Kidney tubule cell (primary cell): ENCODE measurements at regions not wholly inside any gene's neighbourhood (a gene's known extent, or its start where the extent isn't known, plus 50 kb on each side); places are given as distances from the start of the nearest gene placed in this dataset.
"Not testable (repeated sequence)": the region's sequence is repeated elsewhere in the genome, so short reads cannot be mapped to it uniquely, and the experiment has no call there.

Source experiments
- DNase-seq: peaks from one replicate; pipeline ENCODE4 v3.0.0-alpha.2; 2018; ENCODE audit warnings: low spot score

DNA sequence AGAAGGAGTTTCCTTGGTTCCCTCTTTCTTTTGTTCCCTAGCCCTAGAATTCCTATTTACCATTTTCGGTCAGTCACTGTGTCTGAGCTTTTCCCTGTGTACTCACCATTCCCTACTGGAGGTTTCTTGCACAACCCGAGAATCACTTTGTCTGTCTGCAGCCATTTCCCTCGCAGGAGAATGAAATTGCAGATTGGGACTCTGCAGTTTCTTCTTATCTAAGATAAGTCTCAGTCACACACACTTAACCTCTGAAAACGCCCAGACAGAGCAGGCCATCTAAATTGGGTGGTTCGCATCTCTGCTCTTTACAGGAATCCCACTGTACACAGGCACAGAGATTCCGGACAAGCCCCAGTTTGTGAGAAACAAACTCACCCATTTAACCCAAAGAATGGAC lies 58.6 kb upstream of the CNTNAP2 start:
- no peak for DNase-seq

DNA sequence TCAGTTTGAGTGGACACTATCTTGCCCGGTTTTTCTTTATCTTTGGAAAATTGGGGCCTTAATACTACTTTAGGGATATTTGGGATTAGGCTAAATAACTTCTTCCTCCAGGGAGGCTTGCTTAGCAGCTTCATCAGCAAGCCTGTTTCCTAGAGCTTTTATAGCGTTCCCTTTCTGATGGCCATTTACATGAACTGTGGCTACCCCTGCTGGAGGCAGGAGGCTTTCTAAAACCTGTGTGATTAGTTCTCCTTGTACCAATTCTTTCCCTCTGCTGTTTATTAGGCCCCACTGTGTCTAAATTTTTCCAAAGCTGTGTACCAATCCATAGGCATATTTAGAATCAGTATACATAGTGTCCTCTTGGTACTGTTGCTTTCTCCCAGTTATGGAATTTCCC lies 61.7 kb upstream of the CNTNAP2 start:
- no peak for DNase-seq

DNA sequence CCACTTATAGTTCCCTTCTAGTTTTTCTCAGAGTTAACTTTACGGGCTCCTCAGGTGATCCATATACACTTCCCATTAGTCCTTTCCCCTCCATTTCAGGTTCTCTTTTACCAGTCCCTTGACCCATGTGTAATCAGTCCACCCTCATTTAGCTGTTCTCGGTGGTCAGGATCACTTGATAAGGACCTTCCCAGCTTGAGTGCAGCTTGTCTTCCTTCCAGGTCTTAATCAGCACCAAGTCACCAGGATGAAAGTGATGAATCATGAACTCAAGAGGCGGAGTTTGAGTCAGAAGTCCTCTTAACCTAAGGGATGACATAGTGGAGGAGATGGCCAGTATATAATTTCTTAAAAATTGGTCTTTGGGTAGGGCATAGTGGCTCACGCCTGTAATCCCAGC lies 63.1 kb upstream of the CNTNAP2 start:
- DNase-seq, result peak; percentile 4

DNA sequence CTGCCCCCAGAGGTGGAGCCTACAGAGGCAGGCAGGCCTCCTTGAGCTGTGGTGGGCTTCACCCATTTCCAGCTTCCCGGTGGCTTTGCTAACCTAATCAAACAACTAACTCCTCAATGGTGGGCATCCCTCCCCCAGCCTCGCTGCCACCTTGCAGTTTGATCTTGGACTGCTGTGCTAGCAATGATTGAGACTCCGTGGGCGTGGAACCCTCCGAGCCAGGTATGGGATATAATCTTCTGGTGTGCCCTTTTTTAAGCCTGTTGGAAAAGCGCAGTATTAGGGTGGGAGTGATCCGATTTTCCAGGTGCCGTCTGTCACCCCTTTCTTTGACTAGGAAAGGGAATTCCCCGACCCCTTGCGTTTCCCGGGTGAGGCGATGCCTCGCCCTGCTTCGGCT lies 73.3 kb upstream of the CNTNAP2 start:
- DNase-seq, result not testable (repeated sequence)

DNA sequence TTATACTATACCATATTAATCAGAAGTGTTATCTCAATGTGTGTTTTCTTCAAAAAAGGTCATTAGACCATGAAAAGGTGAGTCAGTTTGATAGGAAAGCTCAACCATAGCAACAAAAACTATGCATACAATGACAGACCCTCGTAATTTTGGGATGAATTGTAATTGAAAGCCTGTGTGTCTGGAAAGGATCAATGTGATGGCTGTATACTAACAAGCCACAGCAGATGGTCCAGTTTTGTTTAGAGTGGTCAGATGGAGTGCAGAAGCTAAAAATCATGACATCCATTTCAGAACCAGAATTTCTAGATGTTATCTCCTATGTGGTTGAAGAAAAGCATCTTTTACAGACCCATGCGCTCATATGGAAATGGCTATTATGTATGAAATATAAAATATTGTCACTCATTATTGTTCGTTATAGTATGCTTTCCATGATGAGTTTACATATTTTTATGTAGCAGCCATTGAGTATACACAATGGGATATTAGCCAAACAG lies 88.3 kb upstream of the CNTNAP2 start:
- DNase-seq, result no peak

DNA sequence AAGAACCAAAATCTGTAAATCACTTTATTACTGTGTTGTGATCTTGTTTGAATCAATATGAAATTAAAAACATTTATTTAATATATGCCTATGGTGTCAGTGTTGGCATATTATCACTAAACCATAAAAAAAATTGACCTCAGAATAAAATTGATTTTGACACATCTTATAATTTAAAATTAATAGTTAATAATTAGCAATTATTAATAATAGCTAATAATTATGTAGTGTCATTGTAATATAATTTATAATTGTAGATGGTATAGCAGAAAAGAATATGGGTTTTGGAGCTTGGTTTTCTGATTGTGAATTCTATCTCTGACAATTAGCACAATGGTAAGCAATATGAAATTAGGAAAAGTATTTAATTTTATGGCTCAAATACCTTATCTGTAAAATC lies 89.4 kb upstream of the CNTNAP2 start:
- no peak for DNase-seq

DNA sequence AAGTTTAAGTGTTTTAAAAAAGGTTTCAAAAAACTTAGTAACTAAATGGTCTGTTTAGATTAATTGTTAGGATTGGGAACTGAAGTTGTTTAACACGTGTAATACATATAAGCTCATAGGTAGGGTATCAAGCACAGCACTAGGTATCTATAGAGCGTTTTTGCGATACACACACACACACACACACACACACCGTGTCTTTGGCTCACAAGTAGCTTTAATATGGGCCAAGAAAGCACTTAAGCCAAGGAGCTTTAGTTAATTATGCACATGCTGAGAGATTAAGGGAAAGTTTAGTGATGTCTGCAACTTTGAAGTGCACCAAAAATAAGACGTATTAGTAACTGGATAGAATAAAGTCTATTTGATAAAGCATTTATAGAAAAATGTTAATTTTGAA lies 93.8 kb upstream of the CNTNAP2 start:
- DNase-seq, result no peak

DNA sequence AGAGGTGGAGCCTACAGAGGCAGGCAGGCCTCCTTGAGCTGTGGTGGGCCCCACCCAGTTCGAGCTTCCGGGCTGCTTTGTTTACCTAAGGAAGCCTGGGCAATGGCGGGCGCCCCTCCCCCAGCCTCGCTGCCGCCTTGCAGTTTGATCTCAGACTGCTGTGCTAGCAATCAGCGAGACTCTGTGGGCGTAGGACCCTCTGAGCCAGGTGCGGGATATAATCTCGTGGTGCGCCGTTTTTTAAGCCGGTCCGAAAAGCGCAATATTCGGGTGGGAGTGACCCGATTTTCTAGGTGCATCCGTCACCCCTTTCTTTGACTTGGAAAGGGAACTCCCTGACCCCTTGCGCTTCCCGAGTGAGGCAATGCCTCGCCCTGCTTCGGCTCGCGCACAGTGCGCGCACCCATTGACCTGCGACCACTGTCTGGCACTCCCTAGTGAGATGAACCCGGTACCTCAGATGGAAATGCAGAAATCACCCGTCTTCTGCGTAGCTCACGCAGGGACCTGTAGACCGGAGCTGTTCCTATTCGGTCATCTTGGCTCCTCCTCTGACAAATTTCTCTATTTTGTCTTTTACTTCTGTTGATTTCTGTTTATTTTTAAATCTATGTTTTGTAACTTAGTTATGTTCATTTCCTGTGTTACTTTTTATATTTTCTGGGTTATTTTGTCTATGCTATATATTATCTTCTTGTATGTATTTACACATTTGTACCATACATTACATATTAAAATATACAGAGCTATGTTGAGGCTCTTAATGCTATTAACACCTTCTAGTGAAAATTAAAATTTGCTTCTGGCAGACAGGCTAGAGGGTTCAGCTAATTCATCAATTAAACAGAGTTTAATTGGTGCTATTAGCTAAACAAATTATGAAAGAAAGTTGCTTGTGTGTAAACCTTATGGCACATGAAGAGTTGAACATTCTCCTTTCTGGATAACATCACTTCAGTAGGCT lies 97.3 kb upstream of the CNTNAP2 start:
- DNase-seq, result not testable (repeated sequence)

DNA sequence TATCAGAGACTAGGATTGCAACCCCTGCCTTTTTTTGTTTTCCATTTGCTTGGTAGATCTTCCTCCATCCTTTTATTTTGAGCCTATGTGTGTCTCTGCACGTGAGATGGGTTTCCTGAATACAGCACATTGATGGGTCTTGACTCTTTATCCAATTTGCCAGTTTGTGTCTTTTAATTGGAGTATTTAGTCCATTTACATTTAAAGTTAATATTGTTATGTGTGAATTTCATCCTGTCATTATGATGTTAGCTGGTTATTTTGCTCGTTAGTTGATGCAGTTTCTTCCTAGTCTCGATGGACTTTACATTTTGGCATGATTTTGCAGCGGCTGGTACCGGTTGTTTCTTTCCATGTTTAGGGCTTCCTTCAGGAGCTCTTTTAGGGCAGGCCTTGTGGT lies 99.2 kb upstream of the CNTNAP2 start:
- DNase-seq, result not testable (repeated sequence)

DNA sequence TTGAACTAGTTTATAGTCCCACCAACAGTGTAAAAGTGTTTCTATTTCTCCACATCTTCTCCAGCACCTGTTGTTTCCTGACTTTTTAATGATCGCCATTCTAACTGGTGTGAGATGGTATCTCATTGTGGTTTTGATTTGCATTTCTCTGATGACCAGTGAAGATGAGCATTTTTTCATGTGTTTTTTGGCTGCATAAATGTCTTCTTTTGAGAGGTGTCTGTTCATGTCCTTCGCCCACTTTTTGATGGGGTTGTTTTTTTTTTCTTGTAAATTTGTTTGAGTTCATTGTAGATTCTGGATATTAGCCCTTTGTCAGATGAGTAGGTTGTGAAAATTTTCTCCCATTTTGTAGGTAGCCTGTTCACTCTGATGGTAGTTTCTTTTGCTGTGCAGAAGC lies 102.4 kb upstream of the CNTNAP2 start:
- DNase-seq, result not testable (repeated sequence)

DNA sequence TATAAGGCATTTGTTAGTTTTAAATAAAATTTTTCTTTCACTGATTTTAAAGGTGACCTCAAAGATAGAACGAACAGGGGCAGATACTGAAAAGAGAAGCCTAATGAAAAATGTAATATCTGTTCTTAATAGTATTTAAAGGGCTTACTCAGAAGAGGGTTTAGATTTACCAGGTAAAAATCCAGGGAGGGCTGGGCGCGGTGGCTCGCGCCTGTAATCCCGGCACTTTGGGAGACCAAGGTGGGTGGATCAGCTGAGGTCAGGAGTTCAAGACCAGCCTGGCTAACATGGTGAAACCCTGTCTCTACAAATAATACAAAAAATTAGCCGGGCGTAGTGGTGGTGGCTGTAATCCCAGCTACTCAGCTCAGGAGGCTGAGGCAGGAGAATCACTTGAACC lies 108.3 kb upstream of the CNTNAP2 start:
- DNase-seq, result no peak

DNA sequence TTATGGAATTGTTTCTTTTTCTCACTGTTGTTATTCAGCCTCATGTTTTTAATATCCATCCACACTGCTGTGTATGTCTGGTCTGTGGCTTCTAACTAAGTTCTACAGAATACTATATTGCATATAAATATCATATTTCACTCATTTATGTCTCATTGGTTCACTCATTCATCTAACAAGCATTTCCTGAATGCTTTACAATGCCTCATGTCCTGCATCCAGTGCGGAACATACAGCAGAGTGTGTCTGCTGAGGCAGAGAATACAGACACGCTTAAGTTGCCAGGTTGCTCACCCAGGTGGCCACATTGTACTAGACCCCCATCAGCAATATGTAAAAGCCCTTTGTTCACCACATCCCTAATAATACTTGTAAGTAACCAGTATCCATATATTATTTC lies 111.8 kb upstream of the CNTNAP2 start:
- no peak for DNase-seq

DNA sequence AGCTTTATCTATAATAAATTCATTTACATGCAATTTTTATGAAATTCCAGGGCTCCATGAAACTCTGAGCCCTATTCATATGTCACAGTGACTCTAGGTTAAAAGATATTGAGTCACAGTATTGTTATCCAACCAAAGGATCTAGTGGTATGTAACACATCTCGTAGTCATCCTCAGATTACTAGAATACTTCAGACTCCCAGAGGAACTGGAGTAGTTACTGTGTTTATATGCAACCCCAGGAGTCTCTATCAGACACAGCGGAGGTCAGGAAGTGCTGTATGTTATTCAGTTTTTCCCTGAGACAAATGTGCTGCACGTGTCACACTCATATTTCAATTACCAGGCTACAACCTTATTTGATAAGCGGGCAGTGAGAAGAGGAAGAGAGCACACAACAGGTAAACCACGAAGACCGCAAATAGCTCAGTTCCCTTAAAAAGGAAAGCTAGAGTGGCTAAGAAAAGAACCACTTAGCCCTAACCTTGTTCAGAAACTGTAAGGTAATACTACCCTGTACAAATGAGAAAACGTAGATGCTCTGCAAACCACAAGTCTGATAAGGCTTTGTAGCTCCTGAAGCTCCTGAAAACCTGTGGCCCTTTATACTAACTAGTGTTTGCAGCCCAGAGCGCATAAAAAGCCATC lies 114.0 kb upstream of the CNTNAP2 start:
- DNase-seq, result no peak

DNA sequence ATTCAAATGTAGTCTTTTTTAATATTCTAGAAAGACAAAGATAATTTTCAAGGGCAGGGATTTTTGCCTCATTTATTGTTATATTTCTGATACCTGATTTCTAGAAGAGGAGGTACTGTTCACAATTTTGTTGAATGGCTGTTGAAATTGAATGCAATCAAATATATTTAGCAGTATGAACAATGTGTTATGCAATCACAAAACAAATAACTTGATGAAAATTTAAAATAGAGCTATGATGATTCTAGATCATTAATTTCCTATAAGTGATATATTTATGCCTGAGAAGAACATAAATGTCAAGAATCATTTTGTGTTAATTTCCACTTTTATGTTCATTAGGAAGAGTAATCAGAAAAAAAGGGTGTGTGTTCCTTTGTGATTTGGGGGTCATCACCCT lies 114.6 kb upstream of the CNTNAP2 start:
- DNase-seq, result no peak

DNA sequence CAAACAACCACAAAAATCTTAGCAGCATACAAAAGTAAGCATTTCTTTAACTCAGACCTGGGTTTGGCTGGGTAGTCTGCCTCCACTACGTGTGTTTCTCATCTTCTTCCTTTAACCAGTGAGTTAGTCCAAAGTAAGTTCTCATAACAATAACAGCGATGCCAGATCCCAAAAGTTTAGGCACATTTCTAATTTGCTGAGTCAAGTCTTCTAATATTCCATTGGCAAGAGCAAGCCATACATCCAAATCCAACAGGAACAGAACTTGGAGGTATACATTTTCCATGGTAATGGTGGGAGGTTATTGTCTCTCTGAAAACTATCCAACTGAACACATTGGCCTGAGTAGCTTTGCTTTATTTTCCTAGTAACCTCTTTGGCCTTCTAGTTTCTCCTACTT lies 115.7 kb upstream of the CNTNAP2 start:
- no peak for DNase-seq

DNA sequence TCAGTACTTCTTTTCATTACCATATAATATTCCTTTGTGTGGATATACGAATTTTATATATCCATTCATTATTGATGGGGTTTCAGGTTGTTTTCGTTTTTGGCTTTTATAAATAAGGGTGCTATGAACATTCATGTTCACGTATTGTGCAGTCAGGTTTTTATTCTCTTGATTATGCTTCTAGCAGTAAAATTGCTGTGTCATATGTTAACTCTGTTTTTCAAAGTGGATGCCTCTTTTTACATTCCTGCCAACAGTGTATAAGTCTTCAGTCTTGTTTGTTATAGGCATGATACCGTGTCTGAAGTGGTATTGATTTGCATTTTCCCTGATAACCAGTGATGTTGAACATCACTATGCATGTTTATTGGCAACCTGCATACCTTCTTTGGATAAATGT lies 127.1 kb upstream of the CNTNAP2 start:
- DNase-seq, result no peak

DNA sequence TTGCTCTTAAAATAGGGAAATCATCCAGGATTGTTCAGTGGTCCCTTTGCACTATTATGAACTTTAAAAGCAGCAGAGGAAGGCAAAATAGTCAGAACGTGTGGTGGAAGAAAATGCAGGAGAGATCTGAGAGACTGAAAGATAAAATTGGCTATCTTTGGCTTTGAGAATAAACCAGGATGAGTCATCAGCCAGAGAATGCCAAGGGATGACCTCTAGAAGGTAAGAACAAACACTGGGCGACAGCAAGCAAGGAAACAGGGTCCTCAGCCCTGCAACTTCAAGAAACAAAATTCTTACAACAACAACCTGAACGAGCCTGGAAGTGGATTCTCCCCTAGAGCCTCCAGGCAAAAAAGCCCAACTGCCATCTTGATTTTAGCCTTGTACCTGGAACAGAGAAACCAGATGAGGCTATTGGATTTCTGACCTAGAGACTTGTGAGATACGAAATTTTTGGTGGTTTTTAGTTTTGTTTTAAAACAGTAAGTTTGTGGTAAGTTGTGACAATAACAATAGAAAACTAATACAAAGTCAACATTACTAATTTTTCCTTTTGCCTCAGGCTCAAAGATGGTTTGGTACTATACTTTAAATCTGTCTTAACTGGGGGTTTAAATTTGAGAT lies 130.2 kb upstream of the CNTNAP2 start:
- no peak for DNase-seq

DNA sequence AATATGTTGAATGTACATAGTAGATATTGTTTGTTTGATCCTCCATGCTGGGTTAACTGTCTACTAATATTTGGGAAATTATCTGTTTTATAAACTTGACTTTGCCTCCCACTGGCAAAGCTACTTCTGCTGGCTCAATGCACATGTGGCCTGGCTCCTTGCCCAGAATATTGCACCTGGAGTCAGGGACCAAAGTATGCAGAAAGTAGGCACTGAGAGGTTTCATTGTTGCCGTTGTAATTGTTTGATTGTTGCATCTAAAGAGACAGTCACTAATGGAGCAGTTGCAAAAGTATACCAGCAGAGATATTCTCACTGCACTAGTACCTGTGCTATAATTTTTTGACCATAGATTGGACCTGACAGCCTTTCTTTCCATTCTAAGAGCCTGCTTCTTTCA lies 137.8 kb upstream of the CNTNAP2 start:
- DNase-seq, result no peak

DNA sequence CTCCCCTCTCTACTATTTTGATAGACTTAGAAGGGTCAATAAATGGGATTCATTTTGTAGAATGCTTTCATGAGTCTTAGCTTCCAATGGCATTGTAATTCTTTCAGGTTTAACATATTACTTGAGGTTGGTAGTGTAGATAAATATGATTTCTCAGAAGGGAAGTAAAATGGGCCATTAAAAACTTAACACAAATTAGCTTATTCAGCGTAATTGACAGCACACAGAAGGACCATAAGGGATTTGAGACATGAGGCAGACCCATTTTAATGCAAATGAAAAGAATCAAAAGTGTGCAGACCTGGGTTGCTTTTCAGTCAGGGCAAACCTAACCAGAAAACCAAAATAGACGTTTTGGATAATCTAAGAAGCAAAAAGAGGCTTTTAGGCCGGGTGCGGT lies 156.6 kb upstream of the CNTNAP2 start:
- DNase-seq, result no peak

DNA sequence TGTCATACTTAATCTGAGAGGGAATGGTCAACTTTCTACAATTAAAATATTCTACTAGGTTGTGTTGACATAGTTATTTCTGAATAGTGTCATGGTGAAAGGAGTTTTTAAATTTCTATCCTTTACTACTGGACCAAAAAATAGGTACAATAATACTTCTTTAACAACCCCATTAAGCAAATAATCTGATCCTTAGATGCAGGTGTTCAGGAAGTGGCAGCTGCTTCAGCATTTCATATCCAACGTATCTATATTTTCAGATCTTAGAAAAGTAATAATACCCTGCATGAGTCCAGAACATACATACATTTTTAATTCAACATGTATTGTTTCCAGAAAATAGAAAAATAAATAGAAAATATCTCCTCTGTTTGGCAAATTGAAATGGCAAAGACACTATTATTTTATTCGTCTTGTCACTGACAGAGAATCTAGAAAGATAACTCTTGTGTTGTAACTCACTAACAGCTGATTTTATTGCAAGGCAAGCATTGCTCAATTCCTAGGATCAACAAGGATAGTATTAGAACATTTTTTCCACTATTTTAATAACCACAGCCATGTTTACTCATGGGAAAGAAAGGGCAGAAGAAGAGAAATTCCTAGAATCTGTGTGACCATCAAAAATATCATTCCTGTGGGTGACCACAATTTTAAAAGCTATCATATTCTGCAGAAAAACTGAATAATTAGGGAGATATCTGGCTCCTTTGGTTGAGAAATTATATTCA lies 159.3 kb upstream of the CNTNAP2 start:
- no peak for DNase-seq

DNA sequence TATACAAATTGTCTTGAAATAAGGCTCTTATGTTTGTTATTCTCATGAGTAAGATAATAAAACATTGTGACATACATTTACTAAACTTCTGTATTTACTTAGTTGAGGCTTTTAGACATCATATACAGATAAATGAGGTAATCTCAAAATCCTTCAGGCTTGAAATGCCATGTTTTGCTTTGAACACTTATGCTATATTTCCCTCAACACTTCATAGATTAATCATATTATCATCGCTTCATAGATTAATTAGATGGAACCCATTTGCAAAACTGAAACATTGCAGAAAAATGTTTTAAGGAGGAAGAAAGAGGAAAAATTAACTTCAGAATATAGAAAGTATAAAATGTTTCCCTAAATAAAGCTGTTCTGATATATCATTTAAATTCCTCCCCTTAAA lies 165.0 kb upstream of the CNTNAP2 start:
- DNase-seq, result no peak

DNA sequence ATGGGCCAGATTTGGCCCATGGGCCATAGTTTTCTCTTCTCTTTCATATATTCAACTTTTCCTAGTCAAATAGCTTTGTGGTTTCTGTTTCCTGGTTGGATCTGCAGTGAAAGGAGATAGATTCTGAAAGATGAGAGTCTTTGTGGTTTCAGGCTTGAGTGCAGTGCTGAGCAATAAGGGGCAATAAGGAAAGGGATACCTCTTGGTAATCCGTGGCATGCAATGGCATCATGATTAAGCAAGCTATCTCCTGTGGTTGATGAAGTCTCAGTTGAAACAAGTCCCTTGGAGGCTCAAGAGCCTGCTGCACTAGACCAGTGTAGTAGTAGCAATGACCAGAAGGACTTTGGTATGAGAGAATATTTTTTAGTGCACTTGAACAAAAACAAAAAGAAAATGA lies 187.7 kb upstream of the CNTNAP2 start:
- peak; percentile 87 for DNase-seq
